Activated CD4-positive, CD25-positive, alpha-beta regulatory T cell treated with anti-CD3 and anti-CD28 coated beads, Interleukin-2, amount 50 U/mL, for 72 hours (primary cell): ENCODE measurements at regions not wholly inside any gene's neighbourhood (a gene's known extent, or its start where the extent isn't known, plus 50 kb on each side); places are given as distances from the start of the nearest gene placed in this dataset.

ENCODE experiments used
- DNase-seq: peaks from one replicate; pipeline ENCODE4 v3.0.0; 2021

DNA sequence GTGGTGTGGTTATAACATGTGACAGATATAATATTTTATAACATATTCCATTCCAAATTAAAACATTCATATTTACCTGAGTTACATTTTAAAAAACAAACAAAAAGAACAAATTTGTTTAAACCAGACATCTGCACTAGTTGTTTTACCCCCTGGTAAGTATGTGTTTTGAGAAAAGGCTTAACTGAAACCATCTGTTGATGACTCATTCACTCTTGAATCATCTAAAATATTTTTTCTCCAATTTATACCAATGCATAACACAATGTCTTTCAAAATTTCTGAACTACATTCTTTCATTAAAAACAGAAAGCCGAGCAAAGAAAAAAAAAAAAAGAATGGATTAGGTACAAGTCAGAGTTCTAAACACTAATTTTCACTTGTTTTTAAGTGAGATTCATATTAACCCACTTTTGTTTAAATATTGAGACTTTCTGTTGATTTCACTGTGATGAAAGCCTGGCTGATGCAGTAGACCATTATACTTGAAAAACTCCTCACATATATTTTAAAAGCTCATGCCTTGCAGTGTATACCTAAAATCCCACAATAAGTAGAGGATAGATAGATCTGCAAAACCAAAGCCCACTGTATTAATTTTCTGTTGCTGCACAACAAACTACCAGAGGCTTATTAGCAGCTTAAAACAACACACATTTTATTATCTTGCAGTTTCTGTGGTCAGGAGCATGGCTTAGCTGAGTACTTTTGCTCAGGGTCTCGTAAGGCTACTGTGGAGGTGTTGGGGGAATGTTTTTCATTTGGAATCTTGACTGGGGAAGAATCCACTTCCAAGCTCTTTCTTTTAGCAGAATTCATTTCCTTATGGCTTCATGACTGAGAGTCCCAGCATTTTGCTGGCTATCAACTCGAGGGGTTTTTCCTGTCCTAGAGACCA is 221.5 kb downstream of the PCDH18 start:
- DNase-seq, result no peak

DNA sequence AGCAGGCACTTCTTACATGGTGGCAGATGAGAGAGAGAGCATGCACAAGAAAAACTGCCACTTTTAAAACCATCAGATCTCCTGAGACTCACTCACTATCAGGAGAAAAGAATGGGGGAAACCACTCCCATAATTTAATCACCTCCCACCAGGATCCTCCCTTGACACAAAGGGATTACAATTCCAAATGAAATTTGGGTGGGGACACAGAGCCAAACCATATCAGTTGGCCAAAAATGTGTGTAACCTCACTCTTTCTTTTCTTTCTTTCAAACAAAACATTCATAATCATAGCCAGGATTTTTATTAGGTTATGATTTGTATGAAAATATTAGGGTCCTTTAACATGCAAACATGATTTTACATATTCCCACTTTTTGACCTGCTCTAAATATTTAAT is 222.1 kb downstream of the PCDH18 start:
- no peak for DNase-seq

DNA sequence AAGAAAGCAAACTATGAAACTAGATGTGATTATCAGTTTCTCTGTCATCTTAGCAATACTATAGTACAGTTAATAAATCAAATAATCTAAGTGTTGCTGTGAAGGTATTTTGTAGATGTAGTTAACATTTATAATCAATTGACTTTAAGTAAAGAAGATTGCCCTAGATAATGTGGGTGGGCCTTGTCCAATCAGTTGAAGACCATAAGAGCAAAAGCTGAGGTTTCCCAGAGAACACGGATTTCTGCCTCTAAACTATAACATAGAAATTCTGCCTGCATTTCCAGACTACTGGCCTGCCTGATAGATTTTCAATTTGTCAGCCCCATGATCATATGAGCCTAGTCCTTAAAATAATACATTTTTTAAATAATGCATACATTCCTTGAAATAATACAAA is 222.9 kb downstream of the PCDH18 start:
- DNase-seq, result no peak

DNA sequence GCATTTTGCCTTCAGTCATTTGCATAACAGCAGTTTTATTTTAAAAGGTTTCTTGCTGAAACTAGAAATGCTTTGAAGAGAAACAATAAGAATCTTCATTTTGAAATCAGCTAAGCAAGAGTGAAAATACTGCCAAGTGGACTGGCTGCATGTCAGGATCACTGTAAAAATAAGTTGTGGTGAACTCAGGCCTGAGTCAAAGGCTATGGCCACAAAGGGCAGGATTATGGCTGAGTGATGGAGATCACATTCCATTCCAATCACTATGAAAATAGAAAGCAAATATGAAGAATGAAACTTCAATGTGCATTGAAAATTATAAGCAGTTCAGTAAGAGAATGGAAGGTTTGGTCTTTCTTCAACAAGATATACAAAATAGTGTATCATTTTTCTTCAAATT is 224.5 kb downstream of the PCDH18 start:
- DNase-seq, result no peak

DNA sequence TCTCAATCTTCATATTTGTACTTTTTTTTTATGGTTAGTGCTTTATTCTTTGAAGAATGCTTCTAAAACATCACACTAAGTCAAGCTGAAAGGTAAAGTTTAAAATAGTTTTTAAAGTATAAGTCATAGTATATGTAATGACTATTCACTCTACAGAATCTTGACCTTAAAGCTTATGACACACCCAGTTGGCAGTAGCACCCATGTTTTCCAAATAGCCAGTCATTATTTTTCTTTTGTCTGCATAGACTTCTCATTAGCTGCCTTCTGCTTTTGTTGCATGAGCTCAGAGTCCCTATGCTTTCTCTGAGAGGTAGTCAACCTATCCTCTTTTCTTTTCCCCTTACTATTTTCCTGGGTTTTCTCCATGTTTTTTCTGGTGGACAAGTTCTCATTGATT is 231.5 kb downstream of the PCDH18 start:
- no peak for DNase-seq

DNA sequence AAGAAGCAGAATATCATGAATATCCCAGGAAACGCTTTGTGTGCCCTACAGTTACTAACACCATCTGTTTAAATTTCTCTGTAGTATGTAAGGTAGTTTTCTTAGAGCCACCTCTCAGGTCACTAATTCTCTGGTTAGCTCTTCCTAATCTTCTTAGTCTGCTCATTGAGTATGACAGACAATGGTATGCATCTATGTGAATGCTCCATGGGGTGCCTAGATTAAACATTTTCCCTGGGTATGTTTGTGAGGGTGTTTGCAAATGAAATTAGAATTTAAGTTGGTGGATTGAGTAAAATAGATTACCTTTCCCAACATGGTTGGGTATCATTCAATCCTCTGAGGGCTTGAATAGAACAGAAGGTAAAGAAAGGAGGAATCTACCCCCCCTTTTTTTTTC is 233.0 kb downstream of the PCDH18 start:
- DNase-seq, result no peak

DNA sequence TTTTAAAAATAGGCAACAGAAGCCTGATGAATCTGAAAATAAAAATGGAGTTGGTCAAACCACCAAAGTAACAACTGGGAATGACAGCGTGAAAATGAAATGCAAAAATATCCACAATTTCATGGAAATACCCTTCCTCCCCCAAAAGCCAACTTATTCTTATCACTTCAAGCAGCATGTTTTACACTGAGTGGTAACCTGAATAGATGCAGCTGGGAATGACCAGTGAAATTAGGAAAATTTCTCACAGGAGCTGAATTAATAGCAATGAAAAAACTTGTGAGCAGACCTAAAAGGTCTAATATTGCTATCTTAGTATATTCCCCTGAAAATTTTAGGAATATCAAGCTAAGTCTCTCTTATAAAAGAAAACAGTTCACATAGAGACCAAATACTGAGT is 239.0 kb downstream of the PCDH18 start:
- no peak for DNase-seq

DNA sequence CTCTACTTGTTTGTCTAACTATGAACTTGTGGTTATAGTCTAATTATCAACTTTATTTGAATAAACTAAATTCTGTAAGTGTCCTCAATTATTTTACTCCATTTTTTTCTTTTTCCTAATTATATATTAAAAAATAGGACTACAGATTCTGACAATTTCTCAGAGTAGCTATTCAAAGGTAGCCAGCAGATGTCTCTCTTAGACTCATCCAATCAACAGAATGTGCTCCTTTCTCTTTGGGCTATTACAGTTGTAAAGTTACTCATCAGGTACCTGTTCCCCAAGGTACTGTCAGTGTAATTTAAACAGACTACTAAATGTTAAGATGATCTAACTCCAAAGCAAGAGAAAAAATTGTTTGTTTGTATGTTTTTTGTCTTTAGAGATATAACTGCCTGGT is 248.6 kb downstream of the PCDH18 start:
- DNase-seq, result no peak

DNA sequence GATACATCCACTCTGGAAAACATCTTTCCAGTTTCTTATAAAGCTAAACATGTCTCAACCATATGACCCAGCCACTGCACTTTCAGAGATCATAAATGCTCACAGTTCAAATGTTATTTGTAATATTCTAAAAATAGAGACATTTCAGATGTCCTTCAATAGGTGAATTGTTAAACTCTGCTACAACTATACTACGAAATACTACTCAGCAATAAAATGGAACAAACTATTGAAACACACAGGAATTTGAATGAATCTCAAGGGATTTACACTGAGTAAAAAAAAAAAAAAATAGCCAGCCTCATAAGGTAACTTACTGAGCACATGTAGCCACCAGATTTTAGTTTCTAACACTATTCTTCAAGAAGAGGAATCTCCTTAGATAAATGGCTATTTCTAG is 253.9 kb downstream of the PCDH18 start:
- no peak for DNase-seq

DNA sequence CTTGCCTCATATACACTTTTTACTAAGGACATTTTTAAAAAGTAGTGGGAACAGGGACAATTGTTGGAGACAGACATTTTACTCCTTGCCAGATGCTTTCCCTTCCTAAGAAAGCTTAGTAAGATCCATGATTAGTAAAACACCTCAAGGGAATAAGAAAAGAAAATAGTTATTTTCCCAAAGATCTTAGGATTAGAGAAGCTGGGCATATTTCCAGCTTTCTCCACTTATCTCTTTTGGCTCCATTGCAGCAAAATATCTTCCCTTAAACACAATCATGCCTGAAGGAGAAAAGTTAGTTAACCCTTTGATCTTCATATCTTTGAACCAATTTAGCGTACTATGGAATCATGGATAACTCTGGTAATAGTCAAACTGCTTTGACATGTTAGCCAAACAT is 257.9 kb downstream of the PCDH18 start:
- no peak for DNase-seq

DNA sequence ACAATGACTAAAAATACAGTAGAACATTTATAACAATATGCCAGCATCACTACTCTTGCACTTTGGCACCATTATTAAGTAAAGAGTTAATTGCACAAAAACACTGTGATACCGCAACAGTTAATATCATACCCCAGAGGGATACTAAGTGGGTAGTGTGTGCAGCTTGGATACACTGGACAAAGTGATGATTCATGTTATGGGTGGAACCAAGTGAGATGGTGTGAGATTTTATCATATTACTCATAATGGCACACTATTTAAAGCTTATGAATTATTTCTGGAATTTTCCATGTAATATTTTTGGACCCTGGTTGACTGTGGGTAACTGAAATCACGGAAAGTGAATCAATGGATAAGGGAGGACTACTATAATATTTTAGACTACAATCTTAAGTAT is 265.3 kb downstream of the PCDH18 start:
- no peak for DNase-seq

DNA sequence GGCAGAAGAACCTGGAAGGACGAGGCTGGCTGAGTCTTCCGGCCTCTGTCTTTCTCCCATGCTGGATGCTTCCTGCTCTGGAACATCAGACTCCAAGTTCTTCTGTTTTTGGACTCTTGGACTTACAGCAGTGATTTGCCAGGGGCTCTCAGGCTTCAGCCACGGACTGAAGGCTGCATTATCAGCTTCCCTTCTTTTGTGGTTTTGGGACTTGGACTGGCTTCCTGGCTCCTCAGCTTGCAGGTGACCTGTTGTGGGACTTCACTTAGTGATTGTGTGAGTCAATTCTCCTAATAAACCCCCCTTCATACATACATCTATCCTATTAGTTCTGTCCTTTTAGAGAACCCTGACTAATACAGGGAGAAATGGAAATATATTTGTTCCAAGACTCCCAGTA is 265.8 kb downstream of the PCDH18 start:
- no peak for DNase-seq

DNA sequence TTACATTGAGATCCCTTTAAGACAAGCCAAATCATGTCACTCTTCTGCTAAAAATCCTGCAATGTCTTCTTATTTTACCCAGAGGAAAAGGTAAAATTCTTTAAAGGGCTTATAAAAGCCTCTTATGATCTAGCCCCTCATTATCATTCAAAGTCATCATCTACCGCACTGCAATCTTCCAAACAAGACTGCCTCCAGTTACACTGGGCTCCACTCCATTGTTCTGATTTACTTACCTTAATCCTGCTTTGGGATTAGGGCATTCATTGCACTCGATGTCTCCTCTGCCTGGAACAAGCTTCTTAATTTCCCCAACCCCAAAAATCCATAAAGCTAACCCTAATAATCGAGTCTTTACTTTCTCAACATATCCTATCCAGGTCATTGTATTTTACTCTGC is 269.1 kb downstream of the PCDH18 start:
- no peak for DNase-seq

DNA sequence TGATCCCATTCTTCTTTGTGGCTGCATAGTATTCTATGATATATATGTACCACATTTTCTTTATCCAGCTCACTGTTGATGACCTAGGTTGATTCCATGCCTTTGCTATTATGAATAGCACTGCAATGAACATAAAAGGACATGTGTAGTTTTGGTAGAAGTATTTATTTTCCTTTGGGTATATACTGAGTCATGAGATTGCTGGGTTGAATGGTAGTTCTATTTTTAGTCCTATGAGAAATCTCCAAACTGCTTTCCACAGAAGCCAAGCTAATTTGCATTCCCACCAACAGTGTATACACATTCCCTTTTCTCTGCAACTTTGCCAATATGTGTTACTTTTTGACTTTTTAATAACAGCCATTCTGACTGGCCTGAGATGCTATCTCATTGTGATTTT is 278.3 kb downstream of the PCDH18 start:
- DNase-seq, result no peak

DNA sequence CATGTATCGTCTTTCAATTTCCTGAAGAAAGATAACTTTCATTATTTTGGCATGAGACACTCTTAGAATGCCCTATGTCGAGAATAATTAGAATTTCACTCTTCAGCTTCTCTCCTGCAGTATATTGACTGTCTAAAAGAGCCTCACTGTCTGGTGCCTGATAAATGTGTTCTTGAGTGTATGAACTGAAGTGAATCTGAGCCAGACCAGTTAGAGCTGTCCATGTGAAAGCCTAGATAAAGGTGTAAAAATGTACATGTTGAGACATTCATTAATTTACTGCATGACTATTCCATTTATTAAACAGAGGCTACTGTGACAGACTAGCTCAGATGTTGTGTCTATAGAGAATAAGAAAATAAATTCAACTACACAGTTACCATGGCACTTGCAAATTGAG is 283.2 kb downstream of the PCDH18 start:
- no peak for DNase-seq

DNA sequence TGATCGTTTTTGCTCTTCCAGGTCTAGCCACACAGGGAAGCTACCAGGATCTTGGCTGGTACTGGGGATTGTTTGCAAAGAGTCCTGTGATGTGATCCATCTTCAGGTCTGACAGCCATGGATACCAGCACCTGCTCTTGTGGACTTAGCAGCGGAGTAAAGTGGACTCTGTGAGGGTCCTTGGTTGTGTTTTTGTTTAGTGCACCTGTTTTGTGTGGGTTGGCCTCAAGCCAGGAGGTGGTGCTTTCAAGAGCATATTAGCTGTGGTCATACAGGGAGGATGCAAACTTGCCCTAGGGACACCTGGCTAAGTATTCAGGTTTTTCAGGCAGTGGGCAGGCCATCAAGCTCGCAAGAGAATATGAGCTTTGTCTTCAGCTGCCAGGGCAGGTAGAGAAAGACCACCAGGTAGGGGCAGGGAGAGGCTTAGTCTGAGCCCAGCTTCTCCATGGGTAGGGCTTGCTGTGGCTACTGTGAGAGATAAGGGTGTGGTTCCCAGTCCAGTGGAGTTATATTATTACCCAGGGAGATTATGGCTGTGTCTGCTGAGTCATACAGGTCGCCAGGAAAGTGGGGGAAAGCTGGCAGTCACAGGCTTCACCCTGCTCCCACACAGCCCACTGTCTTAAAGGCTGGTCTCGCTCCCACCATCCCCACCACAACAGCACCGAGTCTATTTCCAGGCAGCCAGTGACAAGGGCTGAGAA is 293.7 kb downstream of the PCDH18 start:
- no peak for DNase-seq

DNA sequence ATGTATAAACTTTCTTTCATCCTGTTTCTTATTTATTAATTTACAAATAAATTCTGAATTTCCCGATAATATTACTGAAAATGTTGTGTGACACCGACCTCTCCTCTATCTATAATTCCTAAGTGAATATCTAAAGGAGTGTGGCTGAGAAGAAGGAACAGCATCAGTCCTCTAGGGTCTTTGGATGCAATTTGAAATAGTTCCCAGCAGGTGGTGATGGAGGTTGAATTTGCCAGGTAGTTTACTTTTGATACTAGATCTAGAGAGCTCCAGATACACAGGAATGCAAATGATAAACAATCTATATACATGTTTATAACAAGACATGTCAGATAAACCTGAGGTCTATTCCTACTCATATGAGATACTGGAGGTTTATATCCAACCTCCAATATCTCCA is 305.4 kb downstream of the PCDH18 start:
- DNase-seq, result no peak

DNA sequence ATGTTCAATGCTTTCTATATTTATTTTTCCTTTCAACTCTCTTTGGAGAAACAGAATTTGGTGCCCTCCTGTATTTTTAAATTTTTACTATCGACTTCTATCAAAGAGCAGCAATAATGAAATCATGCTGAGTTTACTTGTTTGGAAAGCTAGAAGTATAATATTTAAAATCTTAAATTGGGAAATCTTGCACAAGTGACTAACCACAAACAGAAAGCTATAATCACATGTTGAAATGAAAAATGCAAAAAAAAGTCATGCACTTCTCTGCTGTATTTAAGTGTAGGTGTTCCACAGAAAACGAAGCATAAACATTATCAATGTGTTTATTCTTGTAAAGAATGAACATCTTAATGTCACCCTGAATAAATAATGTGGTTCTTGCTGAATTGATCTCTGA is 306.1 kb downstream of the PCDH18 start:
- DNase-seq, result no peak

DNA sequence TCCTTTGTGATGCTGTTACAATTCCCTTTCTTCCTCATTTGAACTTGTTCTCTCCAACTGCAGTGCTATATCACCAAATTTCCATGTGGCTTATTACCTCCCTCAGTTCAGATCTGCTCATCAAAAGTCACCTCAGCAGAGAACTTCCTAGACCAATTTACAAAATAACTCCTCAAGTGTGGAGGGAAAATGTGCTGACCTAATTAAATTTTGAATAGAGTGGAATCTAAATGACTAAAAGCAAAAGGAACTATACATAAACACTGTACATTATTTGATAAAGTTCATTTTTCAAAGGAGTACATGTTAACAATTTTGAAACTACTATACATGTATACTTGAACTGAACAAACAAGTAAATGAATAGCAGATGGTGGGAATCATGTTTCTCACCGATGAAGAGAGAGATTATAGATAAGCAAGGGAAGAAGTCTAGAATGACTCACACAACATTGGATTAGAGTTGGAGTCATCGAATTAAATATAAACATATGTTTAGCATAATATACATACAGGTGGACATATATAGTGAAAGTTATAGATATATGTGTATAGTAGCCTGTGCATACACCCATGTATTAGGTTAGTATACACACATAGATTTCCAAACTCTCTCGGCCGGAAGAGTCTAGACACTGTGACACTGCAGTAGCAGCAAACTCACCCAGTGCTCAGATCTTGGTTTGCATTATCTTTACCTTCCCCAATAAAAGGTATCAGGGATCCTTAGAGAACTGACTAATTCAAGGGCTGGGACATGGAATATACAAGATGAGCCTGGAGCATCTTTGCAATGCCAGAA is 318.7 kb downstream of the PCDH18 start:
- no peak for DNase-seq

DNA sequence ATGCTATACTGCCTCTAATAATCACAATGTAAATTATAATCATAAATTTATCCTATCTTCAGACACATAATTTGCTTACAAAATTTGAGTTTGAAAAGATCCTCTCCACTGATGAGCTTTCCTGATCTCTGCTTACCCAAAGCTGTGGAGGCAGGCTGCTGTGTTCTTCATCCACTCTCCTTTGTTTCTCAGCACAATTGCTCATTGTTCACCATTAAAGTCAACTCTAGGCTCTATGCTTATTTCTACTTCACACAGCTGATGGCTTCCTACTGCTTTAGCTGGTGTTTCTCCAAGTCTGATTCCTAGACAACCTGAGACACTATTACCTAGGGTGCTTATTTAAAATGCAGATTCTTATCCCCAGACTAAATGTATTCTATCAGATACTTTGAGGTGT is 319.7 kb downstream of the PCDH18 start:
- DNase-seq, result no peak

DNA sequence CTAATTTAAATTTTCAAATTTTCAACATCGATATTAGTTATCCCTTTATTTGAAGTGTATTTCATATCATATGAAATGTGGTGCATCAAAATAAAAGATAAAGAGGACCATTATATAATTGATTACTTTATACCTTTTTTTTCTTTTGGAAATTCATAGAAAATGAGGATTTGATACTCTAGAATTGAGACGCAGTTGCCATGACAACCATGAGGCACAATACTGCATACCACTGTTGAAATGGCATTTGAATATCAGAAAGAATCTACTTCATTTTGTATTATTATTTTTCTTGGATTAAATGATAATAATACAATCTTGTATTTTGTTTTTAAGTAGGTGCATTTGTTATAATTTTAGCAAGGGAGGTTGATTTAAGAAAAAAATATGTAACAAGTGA is 323.1 kb downstream of the PCDH18 start:
- DNase-seq, result no peak

DNA sequence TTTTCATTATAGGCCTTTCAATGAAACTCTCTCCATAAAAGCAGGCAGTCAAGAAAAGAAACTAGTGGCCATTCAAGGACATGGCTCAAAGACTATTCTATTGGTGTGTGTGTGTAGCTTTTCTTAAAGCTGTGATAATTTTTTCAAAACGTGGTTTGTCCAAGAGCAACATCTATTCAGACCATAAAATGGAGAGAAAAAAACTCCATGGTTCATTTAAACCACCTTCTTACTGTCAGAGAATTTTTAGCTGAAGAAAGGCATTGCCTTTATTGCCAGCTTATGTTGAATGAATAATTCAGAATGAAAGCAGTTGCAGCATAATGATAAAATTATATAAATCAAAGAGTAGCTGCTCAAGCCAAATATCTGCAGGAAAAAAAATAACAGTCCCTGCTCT is 325.5 kb downstream of the PCDH18 start:
- no peak for DNase-seq

DNA sequence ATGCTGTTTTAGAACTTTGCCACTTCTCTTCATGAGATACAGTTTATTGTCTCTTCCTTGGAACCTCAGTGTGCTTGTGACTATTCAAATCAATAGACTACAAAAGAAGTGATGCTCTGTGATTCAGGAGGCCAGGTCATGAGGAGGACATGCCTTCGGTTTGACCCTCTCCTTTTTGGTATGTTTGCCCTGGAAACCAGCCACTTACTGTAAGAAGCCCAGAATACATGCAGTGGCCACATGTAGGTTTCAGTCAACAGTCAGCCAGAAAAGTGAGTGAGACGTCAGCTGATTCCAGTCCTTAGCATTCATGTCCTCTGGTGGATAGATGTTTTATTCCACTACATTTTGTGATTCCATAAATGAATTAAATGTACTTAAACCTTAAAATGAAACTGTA is 328.7 kb downstream of the PCDH18 start:
- no peak for DNase-seq

DNA sequence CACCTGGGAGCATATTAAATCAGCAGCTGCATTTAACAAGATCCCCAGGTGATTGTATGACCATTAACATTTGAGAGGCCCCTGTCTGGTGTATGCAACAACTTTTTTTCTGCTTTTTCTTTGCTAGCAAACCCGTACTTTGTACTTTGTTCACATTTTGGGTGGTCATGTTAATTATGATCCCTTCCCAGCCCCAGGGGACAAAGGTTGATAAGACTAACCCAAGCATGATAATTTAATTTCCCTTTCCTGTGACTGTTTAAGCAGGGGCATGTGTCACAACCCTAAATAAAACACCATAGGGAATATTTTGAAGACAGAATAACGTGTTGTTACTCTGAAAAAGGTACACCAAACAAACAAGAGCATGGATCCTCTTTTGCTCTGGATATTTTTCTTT is 332.0 kb downstream of the PCDH18 start:
- no peak for DNase-seq
